ENCODE measurements at regions not wholly inside any gene's neighbourhood (a gene's known extent, or its start where the extent isn't known, plus 50 kb on each side); places are given as distances from the start of the nearest gene placed in this dataset.

DNA sequence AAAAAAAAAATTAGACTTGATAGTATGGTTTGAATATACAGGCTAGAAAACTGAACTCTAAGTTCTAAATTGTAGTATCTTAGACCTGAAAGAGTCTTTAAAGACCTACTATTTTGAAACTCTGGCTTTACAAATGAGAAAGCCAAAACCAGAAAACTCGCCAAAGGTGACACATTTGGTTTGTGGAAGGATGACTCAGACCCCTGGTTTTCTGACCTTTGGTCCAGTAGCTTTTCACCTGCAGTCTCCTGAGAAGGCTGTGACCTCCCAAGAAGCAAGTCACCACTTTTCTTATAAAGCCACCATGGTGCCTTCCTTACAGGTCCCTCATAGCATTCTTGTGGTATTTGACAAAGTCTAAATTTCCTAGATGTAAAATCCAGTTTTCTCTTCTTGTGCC lies 102.1 kb upstream of the CEP78 start:
- TF ChIP-seq, protein P1, sequence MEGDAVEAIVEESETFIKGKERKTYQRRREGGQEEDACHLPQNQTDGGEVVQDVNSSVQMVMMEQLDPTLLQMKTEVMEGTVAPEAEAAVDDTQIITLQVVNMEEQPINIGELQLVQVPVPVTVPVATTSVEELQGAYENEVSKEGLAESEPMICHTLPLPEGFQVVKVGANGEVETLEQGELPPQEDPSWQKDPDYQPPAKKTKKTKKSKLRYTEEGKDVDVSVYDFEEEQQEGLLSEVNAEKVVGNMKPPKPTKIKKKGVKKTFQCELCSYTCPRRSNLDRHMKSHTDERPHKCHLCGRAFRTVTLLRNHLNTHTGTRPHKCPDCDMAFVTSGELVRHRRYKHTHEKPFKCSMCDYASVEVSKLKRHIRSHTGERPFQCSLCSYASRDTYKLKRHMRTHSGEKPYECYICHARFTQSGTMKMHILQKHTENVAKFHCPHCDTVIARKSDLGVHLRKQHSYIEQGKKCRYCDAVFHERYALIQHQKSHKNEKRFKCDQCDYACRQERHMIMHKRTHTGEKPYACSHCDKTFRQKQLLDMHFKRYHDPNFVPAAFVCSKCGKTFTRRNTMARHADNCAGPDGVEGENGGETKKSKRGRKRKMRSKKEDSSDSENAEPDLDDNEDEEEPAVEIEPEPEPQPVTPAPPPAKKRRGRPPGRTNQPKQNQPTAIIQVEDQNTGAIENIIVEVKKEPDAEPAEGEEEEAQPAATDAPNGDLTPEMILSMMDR (IDR thresholded peaks at IDR 0.05), result no peak
- no peak for TF ChIP-seq EZH2 (IDR thresholded peaks at IDR 0.05)
- TF ChIP-seq EZH2phosphoT487 (IDR thresholded peaks at IDR 0.05), result no peak

Measured in neural progenitor cell (in vitro differentiated cells).